DMS79 treated with DMSO at 0.1 percent for 48 hours (cell line): ENCODE measurements at regions not wholly inside any gene's neighbourhood (a gene's known extent, or its start where the extent isn't known, plus 50 kb on each side); places are given as distances from the start of the nearest gene placed in this dataset.
"Not testable (repeated sequence)": the region's sequence is repeated elsewhere in the genome, so short reads cannot be mapped to it uniquely, and the experiment has no call there.

Experiments
- DNase-seq: peaks from one replicate; lab custom pipeline; 2025; lab: John Stamatoyannopoulos, UW

- DNase-seq: no peak
Measured at GRCh38 chr12:90690120-90690519, 264.9 kb downstream of the CCER1 start.

- DNase-seq: not testable (repeated sequence)
Measured at GRCh38 chr12:90687682-90688081, 267.3 kb downstream of the CCER1 start.

- no peak for DNase-seq
Measured at GRCh38 chr12:90683871-90684270, 271.1 kb downstream of the CCER1 start.

- DNase-seq: no peak
Measured at GRCh38 chr12:90682398-90682797, 272.6 kb downstream of the CCER1 start.

GRCh38 chr12:90679674-90680073 is 275.3 kb downstream of the CCER1 start:
- DNase-seq: no peak

- no peak for DNase-seq
Measured at GRCh38 chr12:90677552-90677951, 277.4 kb downstream of the CCER1 start.

- DNase-seq: no peak
Measured at GRCh38 chr12:90677055-90677454, 277.9 kb downstream of the CCER1 start.

- no peak for DNase-seq
Measured at GRCh38 chr12:90675106-90675505, 279.9 kb downstream of the CCER1 start.

GRCh38 chr12:90672081-90672480 is 282.9 kb downstream of the CCER1 start:
- DNase-seq: no peak

- DNase-seq: not testable (repeated sequence)
Measured at GRCh38 chr12:90663949-90664348, 291.0 kb downstream of the CCER1 start.

- no peak for DNase-seq
Measured at GRCh38 chr12:90659060-90659459, 295.9 kb downstream of the CCER1 start.

GRCh38 chr12:90653040-90653439 is 301.9 kb downstream of the CCER1 start:
- DNase-seq: no peak

- DNase-seq: no peak
Measured at GRCh38 chr12:90652280-90652679, 302.7 kb downstream of the CCER1 start.

- no peak for DNase-seq
Measured at GRCh38 chr12:90645181-90645580, 309.8 kb downstream of the CCER1 start.

- DNase-seq: no peak
Measured at GRCh38 chr12:90631591-90632212, 323.3 kb downstream of the CCER1 start.

GRCh38 chr12:90630006-90630405 is 325.0 kb downstream of the CCER1 start:
- DNase-seq: no peak

GRCh38 chr12:90628213-90628612 is 326.8 kb downstream of the CCER1 start:
- DNase-seq: no peak

- no peak for DNase-seq
Measured at GRCh38 chr12:90627180-90627896, 327.6 kb downstream of the CCER1 start.

- DNase-seq: no peak
Measured at GRCh38 chr12:90622431-90622830, 332.5 kb downstream of the CCER1 start.

GRCh38 chr12:90621927-90622326 is 333.0 kb downstream of the CCER1 start:
- no peak for DNase-seq

- no peak for DNase-seq
Measured at GRCh38 chr12:90619943-90620342, 335.0 kb downstream of the CCER1 start.

- DNase-seq: no peak
Measured at GRCh38 chr12:90618586-90618985, 336.4 kb downstream of the CCER1 start.

GRCh38 chr12:90611891-90612290 is 343.1 kb downstream of the CCER1 start:
- DNase-seq: no peak

- DNase-seq: no peak
Measured at GRCh38 chr12:90611048-90611447, 343.9 kb downstream of the CCER1 start.
